K562 (cell line): ENCODE measurements at regions not wholly inside any gene's neighbourhood (a gene's known extent, or its start where the extent isn't known, plus 50 kb on each side); places are given as distances from the start of the nearest gene placed in this dataset.
A peak's percentile ranks its signal among the peaks of the same experiment; 100 is the strongest.

Source experiments
- SPI1 ChIP-seq: IDR thresholded peaks from 2 replicates; pipeline ENCODE4 v1.6.1; 2011; ENCODE audit warnings: low read depth, low read length, control low read depth, borderline replicate concordance
- TRIM24 ChIP-seq, 2 experiments: fragments of 450-650 bp; IDR thresholded peaks; 2 replicates each; pipeline ENCODE4 v1.6.1; 2016
- ZBTB40 ChIP-seq, 2 experiments: fragments of 450-650 bp in 1 of 2; sonication (generic) in 1 of 2; formaldehyde crosslinking in 1 of 2; IDR thresholded peaks; 2 replicates each; pipeline versions ENCODE4 v1.7.1 to v1.9.0; 2016 to 2022; ENCODE audit warnings: inconsistent platforms in 1 of 2, mild to moderate bottlenecking in 1 of 2, missing genetic modification reagents in 1 of 2
- ZC3H8 ChIP-seq: fragments of 450-650 bp; IDR thresholded peaks from 2 replicates; pipeline ENCODE4 v1.6.1; 2017
- ZNF76 ChIP-seq: fragments of 250-450 bp; sonication (Bioruptor Pico); IDR thresholded peaks from 2 replicates; pipeline ENCODE4 v1.4.0; 2020; ENCODE audit warnings: mild to moderate bottlenecking, moderate library complexity, borderline replicate concordance
- TF ChIP-seq, protein P1 (sequence below): fragments of 250-450 bp; sonication (Bioruptor Pico); IDR thresholded peaks from 2 replicates; pipeline ENCODE4 v1.5.0; 2021; ENCODE audit warnings: mild to moderate bottlenecking, moderate library complexity
- TF ChIP-seq, protein P2 (sequence below): fragments of 250-450 bp; sonication (Bioruptor Pico); IDR thresholded peaks from 2 replicates; pipeline ENCODE4 v1.5.0; 2022; ENCODE audit warnings: mild to moderate bottlenecking

GRCh38 chr3:14319654-14320182 lies 82.7 kb upstream of the SLC6A6 start (continued):
- TF ChIP-seq, protein P1, sequence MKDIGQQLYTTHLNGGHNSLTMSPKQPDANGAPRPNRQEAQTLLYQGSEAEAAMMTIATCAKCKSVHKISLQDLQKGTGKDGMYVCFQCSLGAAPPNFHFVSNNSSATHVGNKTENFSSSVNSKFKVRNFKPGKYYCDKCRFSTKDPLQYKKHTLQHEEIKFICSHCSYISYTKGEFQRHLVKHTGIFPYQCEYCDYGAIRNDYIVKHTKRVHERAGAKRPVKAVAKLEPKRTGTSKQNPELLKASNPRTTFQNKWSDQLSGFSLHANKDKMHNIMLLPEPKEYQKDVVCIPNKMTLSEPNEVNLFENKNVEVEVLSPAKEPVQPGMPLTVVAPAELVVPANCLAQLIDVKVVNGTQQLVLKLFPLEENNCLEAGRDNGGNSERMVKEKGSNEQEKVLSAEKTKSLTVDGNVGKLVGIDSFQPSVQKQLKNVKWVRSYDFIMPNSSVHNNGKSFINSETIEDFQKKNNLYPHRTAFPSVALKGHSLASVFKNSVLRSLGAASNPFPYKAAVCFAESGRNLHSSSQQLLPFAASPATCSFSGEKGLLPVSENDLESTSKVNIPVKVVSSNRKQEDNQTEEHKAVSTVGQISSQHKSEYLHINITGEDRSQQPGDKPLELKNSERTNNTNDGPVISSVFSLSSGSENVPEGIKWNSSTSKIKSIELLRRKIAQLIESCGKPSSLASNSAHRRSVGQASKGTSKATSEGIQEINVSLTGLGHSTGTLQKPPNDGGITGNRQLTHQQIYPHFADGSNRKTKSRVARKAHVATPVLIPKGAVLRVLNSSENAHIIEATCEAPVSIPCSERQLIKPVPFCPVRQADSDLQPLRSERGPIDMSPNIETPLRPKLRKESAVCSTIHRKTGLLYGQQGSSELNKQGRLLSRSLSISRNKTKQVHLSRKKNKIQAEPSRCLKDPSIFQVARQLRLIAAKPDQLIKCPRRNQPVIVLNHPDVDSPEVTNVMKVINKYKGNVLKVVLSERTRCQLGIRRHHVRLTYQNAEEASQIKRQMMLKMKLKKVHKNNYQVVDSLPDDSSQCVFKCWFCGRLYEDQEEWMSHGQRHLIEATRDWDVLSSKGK (CRISPR knock-in tag) = no peak
- TF ChIP-seq, protein P2, sequence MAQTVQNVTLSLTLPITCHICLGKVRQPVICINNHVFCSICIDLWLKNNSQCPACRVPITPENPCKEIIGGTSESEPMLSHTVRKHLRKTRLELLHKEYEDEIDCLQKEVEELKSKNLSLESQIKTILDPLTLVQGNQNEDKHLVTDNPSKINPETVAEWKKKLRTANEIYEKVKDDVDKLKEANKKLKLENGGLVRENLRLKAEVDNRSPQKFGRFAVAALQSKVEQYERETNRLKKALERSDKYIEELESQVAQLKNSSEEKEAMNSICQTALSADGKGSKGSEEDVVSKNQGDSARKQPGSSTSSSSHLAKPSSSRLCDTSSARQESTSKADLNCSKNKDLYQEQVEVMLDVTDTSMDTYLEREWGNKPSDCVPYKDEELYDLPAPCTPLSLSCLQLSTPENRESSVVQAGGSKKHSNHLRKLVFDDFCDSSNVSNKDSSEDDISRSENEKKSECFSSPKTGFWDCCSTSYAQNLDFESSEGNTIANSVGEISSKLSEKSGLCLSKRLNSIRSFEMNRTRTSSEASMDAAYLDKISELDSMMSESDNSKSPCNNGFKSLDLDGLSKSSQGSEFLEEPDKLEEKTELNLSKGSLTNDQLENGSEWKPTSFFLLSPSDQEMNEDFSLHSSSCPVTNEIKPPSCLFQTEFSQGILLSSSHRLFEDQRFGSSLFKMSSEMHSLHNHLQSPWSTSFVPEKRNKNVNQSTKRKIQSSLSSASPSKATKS = no peak
- peak; percentile 73 for TF ChIP-seq ZBTB40 (IDR thresholded peaks at IDR 0.05)
- no peak for TF ChIP-seq ZBTB40 (CRISPR knock-in tag; IDR thresholded peaks at IDR 0.05)
- no peak for TF ChIP-seq ZNF76 (CRISPR knock-in tag)
- no peak for TF ChIP-seq ZC3H8
- TF ChIP-seq TRIM24 (IDR thresholded peaks at IDR 0.05) = peak; percentile 49 to 71; a peak in 1 of 4 replicates
- TF ChIP-seq SPI1 = peak; percentile 58; the same call in 1 of the 2 replicates
